ENCODE measurements at regions not wholly inside any gene's neighbourhood (a gene's known extent, or its start where the extent isn't known, plus 50 kb on each side); places are given as distances from the start of the nearest gene placed in this dataset.
A peak's percentile ranks its signal among the peaks of the same experiment; 100 is the strongest.

- DNase-seq (ENCODE audit: low spot score) = no peak
Measured at GRCh38 chr17:74088285-74088933, 115.1 kb upstream of the RPL38 start.

- no peak for DNase-seq (ENCODE audit: low spot score)
Measured at GRCh38 chr17:74088934-74089329, 114.5 kb upstream of the RPL38 start.

GRCh38 chr17:74089380-74089779 is 114.1 kb upstream of the RPL38 start:
- no peak for DNase-seq (ENCODE audit: low spot score)

- peak; percentile 42 for DNase-seq (ENCODE audit: low spot score)
Measured at GRCh38 chr17:74089869-74090464, 113.5 kb upstream of the RPL38 start.

- no peak for DNase-seq (ENCODE audit: low spot score)
Measured at GRCh38 chr17:74094651-74095050, 108.8 kb upstream of the RPL38 start.

- DNase-seq (ENCODE audit: low spot score) = no peak
Measured at GRCh38 chr17:74096456-74096855, 107.0 kb upstream of the RPL38 start.

GRCh38 chr17:74097450-74098135 is 105.9 kb upstream of the RPL38 start:
- DNase-seq (ENCODE audit: low spot score) = no peak

- no peak for DNase-seq (ENCODE audit: low spot score)
Measured at GRCh38 chr17:74098136-74099024, 105.1 kb upstream of the RPL38 start.

- DNase-seq (ENCODE audit: low spot score) = no peak
Measured at GRCh38 chr17:74099442-74100340, 103.8 kb upstream of the RPL38 start.

GRCh38 chr17:74104921-74105320 is 98.6 kb upstream of the RPL38 start:
- no peak for DNase-seq (ENCODE audit: low spot score)

- DNase-seq (ENCODE audit: low spot score) = no peak
Measured at GRCh38 chr17:74107107-74107506, 96.4 kb upstream of the RPL38 start.

GRCh38 chr17:74108126-74108705 is 95.3 kb upstream of the RPL38 start:
- DNase-seq (ENCODE audit: low spot score) = no peak

- no peak for DNase-seq (ENCODE audit: low spot score)
Measured at GRCh38 chr17:74110467-74110866, 93.0 kb upstream of the RPL38 start.

- DNase-seq (ENCODE audit: low spot score) = no peak
Measured at GRCh38 chr17:74113326-74113725, 90.2 kb upstream of the RPL38 start.

- DNase-seq (ENCODE audit: low spot score) = no peak
Measured at GRCh38 chr17:74113952-74114351, 89.5 kb upstream of the RPL38 start.

- no peak for DNase-seq (ENCODE audit: low spot score)
Measured at GRCh38 chr17:74114881-74115470, 88.5 kb upstream of the RPL38 start.

- DNase-seq (ENCODE audit: low spot score) = no peak
Measured at GRCh38 chr17:74115586-74115985, 87.9 kb upstream of the RPL38 start.

GRCh38 chr17:74116087-74116717 is 87.3 kb upstream of the RPL38 start:
- DNase-seq (ENCODE audit: low spot score) = no peak

GRCh38 chr17:74117087-74117698 is 86.3 kb upstream of the RPL38 start:
- no peak for DNase-seq (ENCODE audit: low spot score)

- DNase-seq (ENCODE audit: low spot score) = no peak
Measured at GRCh38 chr17:74117999-74118421, 85.5 kb upstream of the RPL38 start.

All from COLO829 (cell line).